HG02588 (cell line): ENCODE measurements at regions not wholly inside any gene's neighbourhood (a gene's known extent, or its start where the extent isn't known, plus 50 kb on each side); places are given as distances from the start of the nearest gene placed in this dataset.

Source experiments
- ATAC-seq: cut with Tn5 transposase; IDR thresholded peaks from one replicate; pipeline ENCODE4 v1.9.1; 2021; ENCODE audit warnings: mild to moderate bottlenecking, moderate library complexity; ENCODE audit not compliant: unreplicated experiment

DNA sequence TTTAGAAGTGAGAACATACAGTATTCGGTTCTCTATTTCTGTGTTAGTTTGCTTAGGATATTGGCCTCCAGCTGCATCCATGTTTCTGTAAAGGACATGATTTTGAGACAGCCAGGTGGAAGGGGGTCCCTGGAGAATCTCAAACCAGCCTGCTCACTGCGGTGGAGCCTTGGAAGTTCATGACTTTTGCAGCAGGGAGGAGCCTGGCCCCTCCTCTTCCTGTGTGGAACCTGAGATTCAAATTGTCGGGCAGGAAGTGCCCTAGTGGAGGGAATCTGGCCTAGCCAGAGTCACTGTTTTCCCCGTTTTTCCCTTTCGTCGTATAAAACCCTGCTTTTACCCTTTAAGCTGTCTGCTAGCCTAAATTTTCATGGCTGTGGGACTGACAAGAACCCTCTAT is 762.6 kb downstream of the PCDH18 start:
- ATAC-seq, result no peak

DNA sequence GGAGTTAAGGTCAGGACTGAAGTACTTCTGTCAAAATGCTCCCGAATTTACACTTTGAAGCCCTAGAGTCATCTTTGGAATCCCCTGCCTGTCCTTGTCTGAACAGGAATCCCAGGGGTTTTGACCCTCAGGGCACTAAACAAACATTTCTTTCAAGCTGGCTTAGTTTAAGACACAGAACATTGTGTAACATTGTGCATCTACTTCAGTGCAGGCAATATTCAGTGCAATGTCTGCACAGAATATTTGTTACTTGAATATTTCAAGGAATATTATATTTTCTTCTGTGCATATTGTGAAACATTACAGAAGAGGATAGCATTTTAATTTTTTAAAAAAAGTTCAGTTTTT is 763.4 kb downstream of the PCDH18 start:
- ATAC-seq, result no peak

DNA sequence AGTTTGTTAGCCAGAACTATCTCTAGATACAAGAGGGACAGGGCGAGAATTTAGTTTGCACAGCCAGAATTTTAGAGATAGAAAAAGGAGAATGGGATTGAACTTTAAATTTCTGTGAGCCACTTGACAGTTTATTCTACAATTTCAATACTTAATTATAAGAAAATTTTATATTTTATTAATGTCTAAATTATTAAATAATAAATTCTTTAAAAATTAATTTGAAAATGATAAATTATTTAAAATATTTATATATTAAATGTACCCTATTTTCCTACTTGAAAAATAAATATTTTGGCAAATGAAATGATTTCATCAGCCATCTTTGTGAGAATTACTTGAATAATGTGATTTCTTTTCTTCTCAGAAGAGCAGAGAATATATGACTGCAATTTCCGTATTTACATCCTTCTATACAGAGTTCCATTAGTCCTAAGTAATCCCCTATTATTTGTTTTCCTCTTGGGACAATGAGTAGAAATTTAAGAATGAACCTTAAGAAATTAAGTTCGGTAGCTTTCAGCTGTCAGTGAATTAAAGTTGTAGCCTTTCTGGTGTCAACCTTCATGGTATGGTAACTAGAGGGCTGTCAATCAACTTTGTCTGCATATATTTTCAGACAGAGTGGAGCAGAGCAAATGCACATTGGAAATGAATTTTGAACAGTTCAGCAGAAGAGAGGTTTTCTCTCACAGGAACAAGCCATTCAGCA is 763.9 kb downstream of the PCDH18 start:
- no peak for ATAC-seq

DNA sequence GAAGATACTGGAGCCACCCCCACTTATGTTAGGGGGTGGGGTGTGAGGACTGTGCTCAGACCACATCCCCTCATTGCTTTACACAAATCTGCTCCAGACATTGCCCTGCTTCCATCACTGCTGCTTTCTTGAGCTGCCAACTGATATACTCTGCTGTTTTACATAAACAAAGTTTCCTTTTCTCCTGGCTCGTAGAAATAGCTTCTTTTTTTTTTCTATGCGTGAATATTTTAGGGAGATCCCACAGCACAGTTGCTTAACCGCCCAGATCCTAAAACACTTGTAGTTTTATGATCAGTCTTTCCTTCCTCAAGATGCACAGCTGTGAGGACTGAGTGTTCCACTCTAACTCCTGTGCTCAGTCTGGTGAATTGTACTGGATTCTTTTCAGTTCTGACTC is 768.4 kb downstream of the PCDH18 start:
- ATAC-seq, result no peak

DNA sequence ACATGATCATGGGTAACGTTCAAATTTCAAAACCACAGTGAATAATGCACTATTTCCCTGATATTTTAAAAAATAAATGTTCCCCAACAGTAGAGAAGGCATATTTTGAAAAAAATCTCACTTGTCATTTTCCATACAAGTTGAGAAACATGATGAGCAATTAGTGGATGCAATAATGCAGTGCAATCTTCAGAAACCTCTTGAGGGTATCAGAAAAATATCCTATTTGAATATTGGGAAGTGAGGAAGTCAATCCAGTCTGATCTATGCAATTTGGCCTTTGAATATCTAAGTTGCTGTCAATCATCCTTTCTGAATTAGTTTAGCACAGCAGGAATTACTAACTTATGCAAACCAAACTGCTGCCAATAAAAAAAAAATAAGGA is 776.8 kb downstream of the PCDH18 start:
- no peak for ATAC-seq

DNA sequence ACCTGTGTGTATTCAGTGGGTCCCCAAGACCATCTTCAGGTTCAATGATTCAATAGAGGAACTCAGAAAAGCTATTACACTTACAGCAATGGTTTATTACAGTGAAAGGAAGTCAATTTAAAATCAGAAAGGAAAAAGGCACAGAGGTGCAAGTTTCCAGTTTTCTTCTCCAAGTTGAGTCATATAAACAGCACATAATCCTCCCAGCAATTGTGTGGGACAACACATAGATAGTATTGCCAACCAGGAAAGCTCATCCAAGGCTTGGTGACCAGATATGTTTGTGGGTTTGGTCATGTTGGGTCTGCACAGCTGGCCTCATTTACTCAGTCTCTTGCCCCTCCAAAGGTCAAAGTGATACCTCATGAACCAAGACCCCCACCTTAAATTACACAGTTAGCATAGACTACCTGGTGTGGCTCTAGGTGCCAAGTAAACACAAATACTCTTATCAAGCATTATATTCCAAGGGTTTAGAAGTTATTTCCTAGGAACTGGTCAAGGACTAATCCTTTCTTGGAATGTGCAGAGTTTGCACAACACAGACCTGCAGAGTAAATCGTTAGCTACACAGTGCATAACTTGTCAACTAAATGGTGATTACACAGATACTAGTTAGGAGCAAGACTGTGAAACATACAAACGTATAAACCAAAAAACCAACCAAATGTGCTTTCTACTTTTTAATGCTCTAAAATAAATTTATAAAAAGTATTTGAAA is 777.3 kb downstream of the PCDH18 start:
- no peak for ATAC-seq

DNA sequence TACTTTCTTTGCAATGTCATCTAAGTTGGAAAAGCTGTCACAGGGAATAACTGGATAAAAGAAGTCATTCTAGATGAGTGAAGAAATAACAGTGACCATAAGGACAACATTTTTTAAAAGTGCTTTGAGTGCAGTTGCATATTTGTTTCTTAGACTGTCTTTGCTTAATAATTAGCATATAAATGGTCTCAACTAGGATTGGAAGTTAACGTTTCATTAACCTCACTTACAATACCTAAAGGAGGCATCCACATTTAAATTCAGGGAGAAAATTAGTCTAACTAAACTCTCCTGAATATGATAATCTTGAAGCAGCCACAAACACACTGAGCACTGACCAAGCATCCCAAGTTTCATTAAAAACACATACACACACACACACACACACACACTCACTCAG is 780.7 kb downstream of the PCDH18 start:
- no peak for ATAC-seq

DNA sequence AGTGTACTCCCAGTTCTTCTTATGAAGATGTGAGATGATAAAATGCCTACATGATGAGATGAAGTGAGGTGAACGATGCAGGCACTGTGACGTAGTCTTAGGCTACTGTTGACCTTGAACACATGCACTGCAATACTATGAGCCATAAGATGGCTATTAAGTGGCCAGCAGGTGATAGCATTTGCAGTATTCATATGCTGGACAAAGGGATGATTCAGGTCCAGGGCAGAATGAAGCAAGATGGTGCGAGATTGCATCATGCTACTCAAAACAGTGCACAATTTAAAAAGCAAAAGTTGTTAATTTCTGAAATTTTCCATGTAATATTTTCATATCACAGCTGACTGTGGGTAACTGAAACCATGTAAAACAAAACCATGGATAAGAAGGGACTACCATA is 781.4 kb downstream of the PCDH18 start:
- no peak for ATAC-seq

DNA sequence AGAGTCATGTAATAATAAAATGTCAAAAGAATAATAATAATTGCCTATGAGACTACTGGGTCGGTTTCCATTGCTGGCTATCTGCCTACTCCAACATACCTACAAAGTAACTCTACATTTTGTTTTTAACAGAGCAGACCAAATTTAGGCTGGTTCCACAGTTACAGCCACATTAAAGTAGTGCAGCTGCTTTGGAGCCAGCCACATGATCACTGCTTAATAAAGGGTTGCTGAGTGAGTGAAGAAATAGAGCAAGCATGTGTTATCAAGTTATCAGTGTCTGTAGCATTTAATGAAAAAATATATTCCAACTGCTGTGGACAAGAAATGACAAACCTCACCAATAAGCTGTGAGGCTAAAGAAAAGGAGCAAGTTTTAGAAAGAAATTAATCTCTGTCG is 782.3 kb downstream of the PCDH18 start:
- ATAC-seq, result no peak

DNA sequence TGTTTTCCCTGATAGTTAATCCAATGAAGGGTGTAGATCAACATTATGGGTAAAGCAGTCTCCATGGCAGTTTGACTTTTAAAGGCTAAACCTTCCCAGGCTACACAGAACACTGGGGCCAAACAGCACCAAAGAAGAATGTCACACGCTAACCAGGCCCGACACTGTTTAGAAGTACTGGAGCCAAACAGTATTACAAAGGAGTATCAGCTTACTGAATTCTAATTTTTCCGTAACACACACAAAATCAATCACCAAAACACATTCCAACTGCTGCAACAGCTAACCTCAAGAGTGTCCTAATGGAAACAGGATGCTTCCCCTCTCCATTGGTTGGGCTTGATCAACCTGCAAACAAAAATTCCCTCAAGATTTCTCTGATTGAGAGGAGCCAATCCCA is 783.5 kb downstream of the PCDH18 start:
- no peak for ATAC-seq

DNA sequence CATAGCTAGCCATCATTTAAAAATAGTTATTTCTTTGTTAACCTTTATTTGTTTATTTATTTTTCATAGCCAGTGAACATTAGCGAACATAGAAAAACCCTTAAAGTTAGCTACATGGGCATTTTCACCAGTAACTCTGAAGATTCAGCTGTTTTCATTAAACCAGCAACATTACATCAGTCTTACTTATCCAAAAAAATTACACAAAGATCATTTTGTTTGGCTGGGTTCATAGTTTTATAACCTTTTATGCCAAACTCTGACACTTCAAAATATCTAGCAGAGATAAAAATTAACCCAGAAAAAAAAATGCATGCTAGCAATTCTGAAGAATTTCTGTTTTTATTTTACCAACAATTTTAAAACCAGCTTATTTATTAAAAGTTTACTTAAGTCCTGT is 784.1 kb downstream of the PCDH18 start:
- ATAC-seq, result no peak

DNA sequence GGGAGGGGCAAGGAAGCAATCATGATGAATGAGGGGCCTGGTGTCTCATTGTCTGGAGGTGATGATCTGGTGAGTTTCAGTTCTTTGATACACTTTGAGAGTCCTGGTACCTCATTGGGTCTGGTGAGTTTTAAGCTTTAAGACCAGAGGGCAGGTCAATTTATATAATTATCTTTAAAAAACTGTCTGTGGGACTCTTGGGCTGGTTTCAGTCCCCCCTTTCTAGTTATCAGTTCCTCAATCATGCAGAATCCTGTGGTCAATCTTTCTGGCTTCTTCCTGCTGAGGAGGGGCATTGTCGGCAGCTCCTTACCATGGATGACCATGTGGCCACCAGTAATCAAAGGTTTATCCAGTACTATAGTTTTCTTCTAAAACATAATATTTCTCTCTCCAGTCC is 789.1 kb downstream of the PCDH18 start:
- ATAC-seq, result no peak

DNA sequence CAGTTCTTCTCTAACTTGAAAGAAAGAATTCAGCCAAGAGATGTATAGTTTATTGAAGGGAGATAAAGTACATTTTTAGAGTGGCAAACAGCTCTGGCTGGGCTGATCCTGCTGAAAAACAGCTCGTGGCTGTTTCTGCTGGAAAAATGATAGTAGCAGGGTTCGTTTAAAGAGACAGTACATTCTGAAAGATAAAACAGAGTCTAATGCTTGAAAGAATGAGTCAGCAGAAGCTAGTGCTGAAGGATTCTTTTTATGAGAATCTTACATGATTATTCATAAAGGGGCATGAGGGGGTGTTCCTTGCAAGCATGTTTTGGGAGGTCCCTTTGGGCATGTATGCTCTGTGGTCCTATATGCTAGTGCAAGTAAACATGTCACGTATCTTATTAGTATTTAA is 790.0 kb downstream of the PCDH18 start:
- no peak for ATAC-seq

DNA sequence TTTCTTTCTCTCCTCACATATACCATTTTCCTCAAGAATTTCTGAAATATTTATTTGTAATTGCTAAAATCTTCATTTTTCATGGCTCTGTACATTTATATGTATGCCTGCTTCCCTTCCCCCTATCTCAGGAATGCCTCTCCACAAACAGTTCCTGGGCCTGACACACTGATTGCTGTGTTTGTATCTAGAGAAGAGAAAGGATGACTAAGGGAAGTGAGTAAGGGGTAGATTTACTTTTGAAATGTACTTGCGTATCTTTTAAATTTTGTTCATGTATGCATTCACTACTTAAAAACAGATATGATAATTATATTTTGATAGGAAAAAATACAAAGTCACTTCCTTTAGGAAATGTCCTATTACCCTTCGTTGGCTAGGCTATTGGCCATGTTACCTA is 790.8 kb downstream of the PCDH18 start:
- ATAC-seq, result no peak

DNA sequence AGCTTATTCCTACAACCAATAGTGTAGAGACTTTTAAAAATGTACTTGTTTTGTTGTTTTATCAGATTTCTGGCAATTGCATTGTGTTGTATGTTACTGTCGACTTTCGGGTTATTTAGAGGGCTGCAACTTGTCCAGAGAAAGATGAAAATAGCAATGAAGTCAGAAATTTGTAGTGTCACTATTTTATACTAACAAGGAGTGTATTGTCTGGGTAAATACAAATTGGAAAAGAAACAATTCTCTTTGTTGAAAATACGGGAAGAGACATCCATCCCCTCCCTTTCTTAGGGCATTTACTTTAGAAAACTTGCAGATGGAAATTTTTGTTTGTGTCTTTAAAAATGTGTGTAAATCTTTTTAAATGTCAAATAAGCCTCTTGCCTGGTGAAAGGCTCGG is 792.0 kb downstream of the PCDH18 start:
- no peak for ATAC-seq

DNA sequence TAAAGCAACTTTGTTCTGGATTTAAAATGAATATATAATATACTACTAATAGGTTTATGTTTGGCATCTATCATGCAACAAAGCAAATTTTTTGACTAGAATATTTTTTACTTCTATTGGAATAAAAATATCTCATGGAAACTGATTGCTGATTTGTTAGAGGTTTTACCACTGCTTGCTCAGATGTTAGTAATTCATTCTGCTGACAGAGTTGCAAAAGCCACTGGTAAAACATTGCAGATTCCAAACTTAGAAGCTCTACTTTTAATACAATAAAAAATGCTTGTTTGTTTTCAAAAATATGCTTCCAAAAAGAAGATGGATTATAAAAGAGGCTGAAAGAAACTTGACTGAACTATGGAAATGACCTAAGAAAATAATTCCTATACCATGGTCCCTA is 795.2 kb downstream of the PCDH18 start:
- ATAC-seq, result no peak

DNA sequence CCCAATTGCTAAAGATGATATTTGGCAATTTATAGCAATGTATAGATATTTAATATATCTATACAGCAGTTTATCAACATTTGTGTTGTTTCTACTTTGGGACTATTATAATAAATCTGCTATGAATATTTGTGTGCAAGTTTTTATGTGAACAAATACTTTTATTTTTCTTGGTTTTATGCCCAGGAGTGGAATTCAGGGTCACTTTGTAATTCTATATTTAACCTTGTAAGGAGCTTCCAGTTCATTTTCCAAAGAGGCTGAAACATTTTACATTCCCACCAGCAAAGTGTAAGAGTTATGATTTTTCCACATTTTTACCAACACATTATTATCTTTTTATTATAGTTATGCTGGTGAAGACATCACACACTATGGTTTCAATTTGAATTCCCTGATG is 801.3 kb downstream of the PCDH18 start:
- ATAC-seq, result no peak

DNA sequence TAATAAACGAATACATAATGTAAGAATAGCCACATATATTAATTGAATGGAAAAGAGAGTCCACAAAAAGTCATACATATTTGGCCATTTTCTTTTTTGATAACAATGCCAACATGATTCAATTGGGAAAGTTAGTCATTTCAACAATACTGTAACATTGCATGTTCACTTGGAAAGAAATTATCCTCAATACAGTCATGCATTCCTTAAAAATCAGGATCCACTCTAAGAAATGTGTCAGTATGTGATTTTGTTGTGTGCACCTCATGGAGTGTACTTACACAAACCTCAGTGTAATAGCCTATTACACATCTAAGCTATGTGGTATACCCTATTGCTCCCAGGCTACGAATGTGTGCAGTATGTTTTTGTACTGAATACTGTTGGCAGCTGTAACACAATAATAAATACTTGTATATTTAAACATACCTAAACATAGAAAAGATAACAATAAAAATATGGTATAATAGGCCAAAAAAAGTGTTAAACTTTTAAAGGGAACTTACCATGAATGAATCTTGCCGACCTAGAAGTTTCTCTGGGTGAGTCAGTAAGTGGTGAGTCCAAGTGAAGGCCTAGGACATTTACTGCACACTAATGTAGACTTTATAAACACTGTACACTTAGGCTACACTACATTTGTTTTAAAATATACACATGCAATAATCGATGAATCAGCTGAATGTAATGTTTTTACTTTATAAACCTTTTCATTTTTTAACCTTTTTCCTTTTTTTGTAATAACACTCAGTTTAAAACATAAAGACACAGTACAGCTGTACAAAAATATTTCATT is 806.8 kb downstream of the PCDH18 start:
- ATAC-seq, result no peak

DNA sequence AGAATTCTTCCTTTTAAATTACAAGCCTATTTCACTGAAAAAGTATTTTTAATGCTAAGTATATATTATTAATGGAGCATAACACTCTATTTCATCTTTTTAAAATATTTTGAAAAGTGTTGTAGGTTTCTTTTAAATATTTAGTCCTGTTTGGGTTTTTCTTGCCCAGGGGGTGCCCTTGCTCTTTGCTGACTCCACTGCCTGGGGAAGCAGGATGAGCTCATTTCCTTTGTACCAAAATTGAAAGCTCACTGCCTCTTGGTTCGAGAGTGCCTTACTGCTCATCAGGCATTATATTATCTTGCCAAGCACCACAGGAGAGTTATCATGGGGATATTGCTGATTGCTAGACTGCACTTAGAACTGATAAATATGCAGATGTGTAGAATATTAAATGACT is 819.2 kb downstream of the PCDH18 start:
- no peak for ATAC-seq

DNA sequence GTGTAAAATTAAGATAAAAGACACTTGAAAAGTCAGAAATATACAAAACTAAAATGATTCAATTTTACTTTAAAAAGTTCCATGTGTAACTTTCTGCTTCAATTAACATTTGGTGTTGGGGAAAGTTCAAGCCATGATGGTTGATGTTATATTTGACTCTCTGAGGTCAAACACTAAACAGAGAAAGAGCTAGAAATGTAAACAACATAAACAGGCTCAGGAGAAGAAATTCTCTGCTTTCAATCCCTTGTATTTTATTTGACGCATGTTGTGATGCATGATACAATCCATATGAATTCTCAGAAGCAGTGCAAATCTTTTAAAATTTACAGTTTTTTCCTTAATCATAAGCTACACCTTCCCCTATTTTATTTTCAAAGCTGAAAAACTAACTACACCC is 822.4 kb downstream of the PCDH18 start:
- no peak for ATAC-seq

DNA sequence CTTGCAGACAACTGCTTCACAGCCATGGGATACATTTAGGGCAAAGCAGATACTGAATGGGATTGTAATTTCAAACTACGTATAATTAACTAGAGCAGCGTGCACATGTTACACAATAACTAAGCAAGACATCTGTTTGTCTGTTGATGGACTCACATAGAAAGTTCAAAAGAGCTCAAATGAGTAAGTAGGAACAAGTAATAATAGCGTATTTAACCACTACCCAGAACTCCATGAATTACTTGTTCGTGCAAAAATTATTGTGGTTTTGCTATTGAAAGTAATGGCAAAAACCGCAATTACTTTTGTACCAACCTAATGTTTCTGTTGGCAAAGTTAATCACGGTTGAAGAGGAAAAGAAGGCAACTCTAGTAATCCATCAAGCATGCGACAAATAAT is 825.4 kb downstream of the PCDH18 start:
- ATAC-seq, result no peak

DNA sequence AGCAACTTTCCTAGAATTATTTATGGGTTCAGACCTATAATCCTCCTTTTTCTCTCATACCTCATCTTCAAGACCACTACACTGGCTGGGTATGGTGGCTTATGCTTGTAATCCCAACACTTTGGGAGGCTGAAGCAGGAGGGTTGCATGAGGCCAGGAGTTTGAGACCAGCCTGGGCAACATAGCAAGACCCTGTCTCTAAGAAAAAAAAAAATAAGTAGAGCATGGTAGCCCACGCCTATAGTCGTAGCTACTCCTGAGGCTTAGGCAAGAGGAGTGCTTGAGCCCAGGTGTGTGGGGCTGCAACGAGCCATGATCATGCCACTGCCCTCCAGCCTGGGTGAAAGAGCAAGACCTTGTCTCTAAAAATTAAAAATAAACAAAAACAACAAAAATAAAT is 832.4 kb downstream of the PCDH18 start:
- no peak for ATAC-seq
